ENCODE measurements at regions not wholly inside any gene's neighbourhood (a gene's known extent, or its start where the extent isn't known, plus 50 kb on each side); places are given as distances from the start of the nearest gene placed in this dataset.

- no peak for TF ChIP-seq CTCF (IDR thresholded peaks at IDR 0.05; ENCODE audit: insufficient read depth, missing control alignments)
- FAIRE-seq (no peak), DNase-seq (ENCODE audit: insufficient read length, low spot score) (no peak)
Measured at GRCh38 chr18:66759050-66759828, 155.3 kb upstream of the CDH19 start.

- DNase-seq (ENCODE audit: insufficient read length, low spot score) (no peak), FAIRE-seq (no peak)
- no peak for TF ChIP-seq CTCF (IDR thresholded peaks at IDR 0.05; ENCODE audit: insufficient read depth, missing control alignments)
Measured at GRCh38 chr18:66757946-66758345, 154.1 kb upstream of the CDH19 start.

- DNase-seq (ENCODE audit: insufficient read length, low spot score) (no peak), FAIRE-seq (no peak)
- no peak for TF ChIP-seq CTCF (IDR thresholded peaks at IDR 0.05; ENCODE audit: insufficient read depth, missing control alignments)
Measured at GRCh38 chr18:66754335-66754734, 150.4 kb upstream of the CDH19 start.

GRCh38 chr18:66752733-66753132, 148.8 kb upstream of the CDH19 start:
- no peak for FAIRE-seq
- no peak for TF ChIP-seq CTCF (IDR thresholded peaks at IDR 0.05; ENCODE audit: insufficient read depth, missing control alignments)
- no peak for DNase-seq (ENCODE audit: insufficient read length, low spot score)

- peak; percentile 100 for FAIRE-seq
- DNase-seq (ENCODE audit: insufficient read length, low spot score), result no peak
- no peak for TF ChIP-seq CTCF (IDR thresholded peaks at IDR 0.05; ENCODE audit: insufficient read depth, missing control alignments)
Measured at GRCh38 chr18:66749481-66750035, 145.7 kb upstream of the CDH19 start.

GRCh38 chr18:66749030-66749429, 145.1 kb upstream of the CDH19 start:
- TF ChIP-seq CTCF (IDR thresholded peaks at IDR 0.05; ENCODE audit: insufficient read depth, missing control alignments), result peak; percentile 21
- no peak for DNase-seq (ENCODE audit: insufficient read length, low spot score)
- no peak for FAIRE-seq

- FAIRE-seq (no peak), DNase-seq (ENCODE audit: insufficient read length, low spot score) (no peak)
- no peak for TF ChIP-seq CTCF (IDR thresholded peaks at IDR 0.05; ENCODE audit: insufficient read depth, missing control alignments)
Measured at GRCh38 chr18:66742832-66743231, 138.9 kb upstream of the CDH19 start.

Data from D721Med (cell line).